Transverse colon (tissue), 4 donors: ENCODE measurements at regions not wholly inside any gene's neighbourhood (a gene's known extent, or its start where the extent isn't known, plus 50 kb on each side); places are given as distances from the start of the nearest gene placed in this dataset.

Experiments
- DNase-seq: peaks from one replicate; pipeline ENCODE4 v3.0.0-alpha.2; 2019
- H3K27ac ChIP-seq, 4 donors: fragments of 200-600 bp; sonication (generic); 2 replicates each; pipeline ENCODE4 v1.5.1; 2016 to 2018; ENCODE audit warnings: inconsistent platforms in 4 of 4
- H3K27me3 ChIP-seq: fragments of 200-600 bp; sonication (generic); 2 replicates; pipeline ENCODE4 v1.5.1; 2017; ENCODE audit warnings: inconsistent platforms
- H3K36me3 ChIP-seq, 4 donors: fragments of 200-600 bp; sonication (generic); 2 replicates each; pipeline ENCODE4 v1.5.1; 2017 to 2019; ENCODE audit warnings: inconsistent platforms in 4 of 4
- H3K4me1 ChIP-seq, 4 donors: fragments of 200-600 bp; sonication (generic); 2 replicates each; pipeline ENCODE4 v1.5.1; 2017 to 2020; ENCODE audit warnings: inconsistent platforms in 4 of 4
- H3K4me3 ChIP-seq, 4 donors: fragments of 200-600 bp; sonication (generic); 1 replicate in 1 of 4; 2 replicates in 3 of 4; pipeline versions ENCODE4 v1.5.1 to v1.6.1; 2017 to 2019; ENCODE audit warnings: inconsistent platforms in 4 of 4
- H3K9me3 ChIP-seq, 2 donors: fragments of 200-600 bp; sonication (generic); 2 replicates each; pipeline ENCODE4 v1.5.1; 2017 to 2019; ENCODE audit warnings: inconsistent platforms in 2 of 2
- CTCF ChIP-seq, 5 experiments: fragments of 200-600 bp in 3 of 5; fragments of 450-650 bp in 2 of 5; sonication (generic) in 3 of 5; IDR thresholded peaks; 1 replicate in 2 of 5; 2 replicates in 3 of 5; pipeline ENCODE4 v1.5.1; 2016 to 2017; ENCODE audit warnings: antibody characterized with exemption in 5 of 5, inconsistent platforms in 3 of 5, mild to moderate bottlenecking in 2 of 5, moderate library complexity in 1 of 5
- EP300 ChIP-seq: sonication (generic); formaldehyde crosslinking; IDR thresholded peaks from one replicate; pipeline ENCODE4 v1.6.1; 2017; ENCODE audit warnings: antibody characterized with exemption, low read depth
- POLR2A ChIP-seq: fragments of 450-650 bp; IDR thresholded peaks from one replicate; pipeline ENCODE4 v1.6.1; 2016; ENCODE audit warnings: antibody characterized with exemption, mild to moderate bottlenecking, moderate library complexity
- POLR2AphosphoS5 ChIP-seq, 3 donors: sonication (generic); formaldehyde crosslinking; IDR thresholded peaks; one replicate each; pipeline ENCODE4 v1.6.1; 2016; ENCODE audit warnings: antibody characterized with exemption in 3 of 3
- WGBS, 2 donors: methylation state at CpG; one replicate each; pipeline ENCODE4 v1.1.5; 2018; ENCODE audit warnings: low coverage in 1 of 2; 5-methylcytosine and 5-hydroxymethylcytosine counted together
- in situ Hi-C, 4 donors: fragments of 200-750 bp; cut with MboI; loops; one replicate each; pipeline versions ENCODE4 v1.15.0 to v1.15.1; 2017; ENCODE audit warnings: low sequenced_read_pairs in 3 of 4, low pct_ligation_motif_present in 1 of 4, low pct_unique_long_range_greater_than_20kb in 1 of 4
- intact Hi-C: fragments of 100-400 bp; cut with DNase I; formaldehyde crosslinking; loops from one replicate; pipeline ENCODE4 v1.15.1; 2023; ENCODE audit warnings: low total_unique reads

- Histone ChIP-seq H3K27me3 (no peaks in the 10 kb centered on the region), H3K27ac (no peak overlapping the region), H3K9me3 (no peaks in the 10 kb centered on the region), H3K36me3 (no peaks in the 10 kb centered on the region), H3K4me1 (no peaks in the 10 kb centered on the region), H3K4me3 (no peak overlapping the region)
- no peak for DNase-seq
- 88 to 94% methylated on average over 2 of the region's 2 CpGs for WGBS, 2 donors
- in situ Hi-C loops: no loop called here
- intact Hi-C loops: no loop called here
- no peak for TF ChIP-seq POLR2A
- TF ChIP-seq POLR2AphosphoS5 (IDR thresholded peaks at IDR 0.05): no peak
- no peak for TF ChIP-seq CTCF (IDR thresholded peaks at IDR 0.05)
- no peak for TF ChIP-seq EP300
Measured at GRCh38 chr7:113986216-113986615, 67.4 kb upstream of the PPP1R3A start.

GRCh38 chr7:113976508-113976907 is 57.7 kb upstream of the PPP1R3A start:
- no peak for DNase-seq
- WGBS, 2 donors: 83 to 88% methylated on average over 4 of the region's 4 CpGs
- H3K36me3 ChIP-seq: no peaks in the 10 kb centered on the region
- TF ChIP-seq POLR2A (no peak), CTCF (IDR thresholded peaks at IDR 0.05) (no peak), POLR2AphosphoS5 (IDR thresholded peaks at IDR 0.05) (no peak), EP300 (no peak)
- in situ Hi-C loops: no loop called here
- H3K27ac ChIP-seq: no peak overlapping the region
- H3K4me1 ChIP-seq: no peaks in the 10 kb centered on the region
- no peaks in the 10 kb centered on the region for H3K27me3 ChIP-seq
- H3K4me3 ChIP-seq: no peak overlapping the region
- no peaks in the 10 kb centered on the region for H3K9me3 ChIP-seq
- intact Hi-C loops: no loop called here

- no peaks in the 10 kb centered on the region for H3K9me3 ChIP-seq
- no peaks in the 10 kb centered on the region for H3K27me3 ChIP-seq
- no peak overlapping the region for H3K27ac ChIP-seq
- H3K4me1 ChIP-seq: no peaks in the 10 kb centered on the region
- intact Hi-C loops (no loop called here), in situ Hi-C loops (no loop called here)
- no peaks in the 10 kb centered on the region for H3K36me3 ChIP-seq
- TF ChIP-seq EP300: no peak
- TF ChIP-seq POLR2AphosphoS5 (IDR thresholded peaks at IDR 0.05): no peak
- TF ChIP-seq POLR2A: no peak
- no peak for TF ChIP-seq CTCF (IDR thresholded peaks at IDR 0.05)
- no peak overlapping the region for H3K4me3 ChIP-seq
- no peak for DNase-seq
- 45 to 89% methylated on average over 1 to 2 of the region's 2 CpGs for WGBS, 2 donors
Measured at GRCh38 chr7:113968713-113969112, 49.9 kb upstream of the PPP1R3A start.
